PC-3 (cell line): ENCODE measurements at regions not wholly inside any gene's neighbourhood (a gene's known extent, or its start where the extent isn't known, plus 50 kb on each side); places are given as distances from the start of the nearest gene placed in this dataset.

ENCODE experiments used
- EZH2 ChIP-seq: fragments of 300-600 bp; sonication (generic); IDR thresholded peaks from one replicate; pipeline ENCODE4 v1.6.1; 2017; ENCODE audit warnings: antibody characterized with exemption, mild to moderate bottlenecking, low read length; ENCODE audit not compliant: unreplicated experiment
- TF ChIP-seq, protein P1 (sequence below): fragments of 300-600 bp; sonication (generic); conservative IDR thresholded peaks from 2 replicates; pipeline ENCODE4 v1.5.1; 2017; ENCODE audit warnings: antibody characterized with exemption, low read depth, mild to moderate bottlenecking, low read length

GRCh38 chr19:30640252-30640965, 268.2 kb downstream of the ZNF536 start:
- TF ChIP-seq, protein P1, sequence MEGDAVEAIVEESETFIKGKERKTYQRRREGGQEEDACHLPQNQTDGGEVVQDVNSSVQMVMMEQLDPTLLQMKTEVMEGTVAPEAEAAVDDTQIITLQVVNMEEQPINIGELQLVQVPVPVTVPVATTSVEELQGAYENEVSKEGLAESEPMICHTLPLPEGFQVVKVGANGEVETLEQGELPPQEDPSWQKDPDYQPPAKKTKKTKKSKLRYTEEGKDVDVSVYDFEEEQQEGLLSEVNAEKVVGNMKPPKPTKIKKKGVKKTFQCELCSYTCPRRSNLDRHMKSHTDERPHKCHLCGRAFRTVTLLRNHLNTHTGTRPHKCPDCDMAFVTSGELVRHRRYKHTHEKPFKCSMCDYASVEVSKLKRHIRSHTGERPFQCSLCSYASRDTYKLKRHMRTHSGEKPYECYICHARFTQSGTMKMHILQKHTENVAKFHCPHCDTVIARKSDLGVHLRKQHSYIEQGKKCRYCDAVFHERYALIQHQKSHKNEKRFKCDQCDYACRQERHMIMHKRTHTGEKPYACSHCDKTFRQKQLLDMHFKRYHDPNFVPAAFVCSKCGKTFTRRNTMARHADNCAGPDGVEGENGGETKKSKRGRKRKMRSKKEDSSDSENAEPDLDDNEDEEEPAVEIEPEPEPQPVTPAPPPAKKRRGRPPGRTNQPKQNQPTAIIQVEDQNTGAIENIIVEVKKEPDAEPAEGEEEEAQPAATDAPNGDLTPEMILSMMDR, result no peak
- no peak for TF ChIP-seq EZH2
